ENCODE measurements at regions not wholly inside any gene's neighbourhood (a gene's known extent, or its start where the extent isn't known, plus 50 kb on each side); places are given as distances from the start of the nearest gene placed in this dataset.
A peak's percentile ranks its signal among the peaks of the same experiment; 100 is the strongest.

GRCh38 chr11:106397787-106398501 lies 320.5 kb downstream of the AASDHPPT start:
- peak overlapping the region; percentile 38 for H3K9ac ChIP-seq (ENCODE audit: insufficient read depth, low read length)
- peak overlapping the region; percentile 80 for H3K27ac ChIP-seq (ENCODE audit: insufficient read depth, low read length)
- H3K36me3 ChIP-seq (ENCODE audit: control insufficient read depth, insufficient read depth, low read length): no peaks in the 10 kb centered on the region
- no peaks in the 10 kb centered on the region for H3K27me3 ChIP-seq (ENCODE audit: control insufficient read depth, insufficient read depth, low read length)
- H3K4me1 ChIP-seq (ENCODE audit: control insufficient read depth, extremely low read depth, insufficient read depth, low read length): peaks cover 18% of the 10 kb centered on the region
- H3K9me3 ChIP-seq (ENCODE audit: control insufficient read depth, insufficient read depth, low read depth, low read length): no peaks in the 10 kb centered on the region
- peak overlapping the region; percentile 61 for H3K4me2 ChIP-seq (ENCODE audit: extremely low read depth, insufficient read depth, low read length)
- TF ChIP-seq EZH2 (IDR thresholded peaks at IDR 0.05; ENCODE audit: low read length, missing control alignments): no peak
- TF ChIP-seq, protein P1, sequence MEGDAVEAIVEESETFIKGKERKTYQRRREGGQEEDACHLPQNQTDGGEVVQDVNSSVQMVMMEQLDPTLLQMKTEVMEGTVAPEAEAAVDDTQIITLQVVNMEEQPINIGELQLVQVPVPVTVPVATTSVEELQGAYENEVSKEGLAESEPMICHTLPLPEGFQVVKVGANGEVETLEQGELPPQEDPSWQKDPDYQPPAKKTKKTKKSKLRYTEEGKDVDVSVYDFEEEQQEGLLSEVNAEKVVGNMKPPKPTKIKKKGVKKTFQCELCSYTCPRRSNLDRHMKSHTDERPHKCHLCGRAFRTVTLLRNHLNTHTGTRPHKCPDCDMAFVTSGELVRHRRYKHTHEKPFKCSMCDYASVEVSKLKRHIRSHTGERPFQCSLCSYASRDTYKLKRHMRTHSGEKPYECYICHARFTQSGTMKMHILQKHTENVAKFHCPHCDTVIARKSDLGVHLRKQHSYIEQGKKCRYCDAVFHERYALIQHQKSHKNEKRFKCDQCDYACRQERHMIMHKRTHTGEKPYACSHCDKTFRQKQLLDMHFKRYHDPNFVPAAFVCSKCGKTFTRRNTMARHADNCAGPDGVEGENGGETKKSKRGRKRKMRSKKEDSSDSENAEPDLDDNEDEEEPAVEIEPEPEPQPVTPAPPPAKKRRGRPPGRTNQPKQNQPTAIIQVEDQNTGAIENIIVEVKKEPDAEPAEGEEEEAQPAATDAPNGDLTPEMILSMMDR (conservative IDR thresholded peaks at IDR 0.05 in 1 of 2, IDR thresholded peaks at IDR 0.05 in 1 of 2; ENCODE audit: low read depth in 1 of 2, low read length in 2 of 2): no peak
- no peak overlapping the region for H3K4me3 ChIP-seq (replicated peaks in 1 of 4; ENCODE audit: control extremely low read depth in 1 of 4, insufficient read depth in 1 of 4, low read depth in 3 of 4, low read length in 4 of 4)
- peak; percentile 17 to 20 for DNase-seq (ENCODE audit: low read depth in 2 of 2)
- H4K20me1 ChIP-seq (ENCODE audit: control insufficient read depth, extremely low read depth, insufficient read depth, low read length): no peaks in the 10 kb centered on the region
- no peaks in the 10 kb centered on the region for H3K79me2 ChIP-seq (ENCODE audit: control insufficient read depth, insufficient read depth, low read length)
- peak overlapping the region; percentile 56 for H2AFZ ChIP-seq (ENCODE audit: low read length)

DNA sequence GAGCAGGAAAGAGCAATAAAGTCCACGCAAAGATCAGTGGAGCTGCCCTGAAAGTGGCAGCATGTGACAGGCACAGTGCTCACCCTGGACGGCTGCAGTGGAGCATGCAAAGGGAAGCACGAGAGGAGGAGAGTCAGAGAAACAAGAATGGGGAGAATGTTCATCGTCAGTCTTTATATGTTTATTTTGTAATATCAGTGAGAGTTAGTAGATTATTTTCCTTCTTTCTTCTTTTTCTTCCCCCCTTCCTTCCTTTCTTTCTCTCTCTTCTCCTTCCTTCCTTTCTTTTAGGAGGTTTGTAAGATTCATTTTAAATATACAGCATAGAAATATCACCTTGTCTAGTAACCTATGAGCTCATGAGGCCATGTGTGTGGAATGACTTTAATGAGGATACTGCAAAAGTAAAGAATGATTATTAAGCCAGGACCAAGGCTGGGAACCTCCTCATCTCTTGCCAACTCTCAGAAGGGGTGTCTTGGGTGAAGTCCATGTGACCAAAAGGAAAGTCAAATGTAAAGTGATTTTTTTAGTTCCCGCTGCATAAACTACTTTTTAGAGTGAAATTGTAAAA lies 321.1 kb downstream of the AASDHPPT start:
- Histone ChIP-seq H2AFZ (ENCODE audit: low read length) (peak overlapping the region; percentile 56), H3K4me1 (ENCODE audit: control insufficient read depth, extremely low read depth, insufficient read depth, low read length) (peaks cover 18% of the 10 kb centered on the region), H3K79me2 (ENCODE audit: control insufficient read depth, insufficient read depth, low read length) (no peaks in the 10 kb centered on the region), H4K20me1 (ENCODE audit: control insufficient read depth, extremely low read depth, insufficient read depth, low read length) (no peaks in the 10 kb centered on the region), H3K27me3 (ENCODE audit: control insufficient read depth, insufficient read depth, low read length) (no peaks in the 10 kb centered on the region), H3K27ac (ENCODE audit: insufficient read depth, low read length) (peak overlapping the region; percentile 80), H3K36me3 (ENCODE audit: control insufficient read depth, insufficient read depth, low read length) (no peaks in the 10 kb centered on the region), H3K9me3 (ENCODE audit: control insufficient read depth, insufficient read depth, low read depth, low read length) (no peaks in the 10 kb centered on the region), H3K9ac (ENCODE audit: insufficient read depth, low read length) (peak overlapping the region; percentile 38), H3K4me3 (replicated peaks in 1 of 4; ENCODE audit: control extremely low read depth in 1 of 4, insufficient read depth in 1 of 4, low read depth in 3 of 4, low read length in 4 of 4) (peak overlapping the region in 2 of 4 experiments; percentile 6 to 14), H3K4me2 (ENCODE audit: extremely low read depth, insufficient read depth, low read length) (peak overlapping the region; percentile 61)
- TF ChIP-seq, protein P1 (conservative IDR thresholded peaks at IDR 0.05 in 1 of 2, IDR thresholded peaks at IDR 0.05 in 1 of 2; ENCODE audit: low read depth in 1 of 2, low read length in 2 of 2): no peak
- TF ChIP-seq EZH2 (IDR thresholded peaks at IDR 0.05; ENCODE audit: low read length, missing control alignments): no peak
- DNase-seq (ENCODE audit: low read depth in 2 of 2): peak; percentile 41 to 63

GRCh38 chr11:106399076-106399511 lies 321.6 kb downstream of the AASDHPPT start:
- Histone ChIP-seq H3K9me3 (ENCODE audit: control insufficient read depth, insufficient read depth, low read depth, low read length) (no peaks in the 10 kb centered on the region), H3K9ac (ENCODE audit: insufficient read depth, low read length) (no peak overlapping the region), H2AFZ (ENCODE audit: low read length) (no peak overlapping the region), H3K79me2 (ENCODE audit: control insufficient read depth, insufficient read depth, low read length) (no peaks in the 10 kb centered on the region), H3K27ac (ENCODE audit: insufficient read depth, low read length) (peak overlapping the region; percentile 80), H4K20me1 (ENCODE audit: control insufficient read depth, extremely low read depth, insufficient read depth, low read length) (no peaks in the 10 kb centered on the region), H3K4me1 (ENCODE audit: control insufficient read depth, extremely low read depth, insufficient read depth, low read length) (peaks cover 18% of the 10 kb centered on the region), H3K36me3 (ENCODE audit: control insufficient read depth, insufficient read depth, low read length) (no peaks in the 10 kb centered on the region), H3K4me2 (ENCODE audit: extremely low read depth, insufficient read depth, low read length) (peak overlapping the region; percentile 61), H3K27me3 (ENCODE audit: control insufficient read depth, insufficient read depth, low read length) (no peaks in the 10 kb centered on the region), H3K4me3 (replicated peaks in 1 of 4; ENCODE audit: control extremely low read depth in 1 of 4, insufficient read depth in 1 of 4, low read depth in 3 of 4, low read length in 4 of 4) (peak overlapping the region in 1 of 4 experiments; percentile 6)
- TF ChIP-seq EZH2 (IDR thresholded peaks at IDR 0.05; ENCODE audit: low read length, missing control alignments): no peak
- TF ChIP-seq, protein P1 (conservative IDR thresholded peaks at IDR 0.05 in 1 of 2, IDR thresholded peaks at IDR 0.05 in 1 of 2; ENCODE audit: low read depth in 1 of 2, low read length in 2 of 2): no peak
- DNase-seq (ENCODE audit: low read depth in 2 of 2): peak; percentile 100
